ENCODE measurements at regions not wholly inside any gene's neighbourhood (a gene's known extent, or its start where the extent isn't known, plus 50 kb on each side); places are given as distances from the start of the nearest gene placed in this dataset.

- H3K4me3 Mint-ChIP-seq, result no peak overlapping the region
- Histone ChIP-seq H3K27ac (ENCODE audit: low read length) (no peak overlapping the region), H3K27me3 (ENCODE audit: control insufficient read depth, insufficient read depth, low read length) (no peaks in the 10 kb centered on the region), H3K9me3 (ENCODE audit: control insufficient read depth, insufficient read depth, low read length) (no peaks in the 10 kb centered on the region), H3K36me3 (ENCODE audit: control insufficient read depth, insufficient read depth, low read length) (no peaks in the 10 kb centered on the region), H3K4me3 (ENCODE audit: low read length) (no peak overlapping the region), H3K4me1 (ENCODE audit: control insufficient read depth, insufficient read depth, low read length) (no peaks in the 10 kb centered on the region)
- H3K27ac Mint-ChIP-seq, result no peak overlapping the region
- no peaks in the 10 kb centered on the region for H3K36me3 Mint-ChIP-seq
- no peak for TF ChIP-seq CTCF (IDR thresholded peaks at IDR 0.05)
- no peak for DNase-seq
- WGBS (ENCODE audit: insufficient coverage), result 75% methylated on average over 10 of the region's 14 CpGs
- no peak for ATAC-seq
- peaks cover 2 to 13% of the 10 kb centered on the region in 2 donors for H3K27me3 Mint-ChIP-seq (ENCODE audit: low read depth in 2 of 2)
- intact Hi-C loops (cut with micrococcal nuclease), result no loop called here
- H3K4me1 Mint-ChIP-seq, result no peaks in the 10 kb centered on the region
- no peaks in the 10 kb centered on the region for H3K9me3 Mint-ChIP-seq
Observed at GRCh38 chrX:39519566-39520301, 578.0 kb downstream of the BCOR start.

GRCh38 chrX:39525758-39526157 is 572.0 kb downstream of the BCOR start:
- H3K4me3 ChIP-seq (ENCODE audit: low read length), result no peak overlapping the region
- H3K27me3 ChIP-seq (ENCODE audit: control insufficient read depth, insufficient read depth, low read length), result no peaks in the 10 kb centered on the region
- no peaks in the 10 kb centered on the region for H3K9me3 ChIP-seq (ENCODE audit: control insufficient read depth, insufficient read depth, low read length)
- no peaks in the 10 kb centered on the region for H3K36me3 ChIP-seq (ENCODE audit: control insufficient read depth, insufficient read depth, low read length)
- Mint-ChIP-seq H3K27ac (no peak overlapping the region), H3K36me3 (no peaks in the 10 kb centered on the region), H3K27me3 (ENCODE audit: low read depth in 2 of 2) (peaks cover 6% of the 10 kb centered on the region in 2 donors), H3K9me3 (no peaks in the 10 kb centered on the region), H3K4me1 (no peaks in the 10 kb centered on the region), H3K4me3 (no peak overlapping the region)
- no peak for DNase-seq
- H3K4me1 ChIP-seq (ENCODE audit: control insufficient read depth, insufficient read depth, low read length), result no peaks in the 10 kb centered on the region
- no peak for ATAC-seq
- intact Hi-C loops (cut with micrococcal nuclease), result no loop called here
- no peak for TF ChIP-seq CTCF (IDR thresholded peaks at IDR 0.05)
- H3K27ac ChIP-seq (ENCODE audit: low read length), result no peak overlapping the region
- WGBS (ENCODE audit: insufficient coverage), result 88% methylated on average over 1 of the region's 3 CpGs

GRCh38 chrX:39527025-39527424 is 570.7 kb downstream of the BCOR start:
- Mint-ChIP-seq H3K9me3 (no peaks in the 10 kb centered on the region), H3K4me1 (no peaks in the 10 kb centered on the region), H3K4me3 (no peak overlapping the region), H3K36me3 (no peaks in the 10 kb centered on the region), H3K27me3 (ENCODE audit: low read depth in 2 of 2) (peaks cover 0 to 6% of the 10 kb centered on the region in 2 donors), H3K27ac (no peak overlapping the region)
- H3K36me3 ChIP-seq (ENCODE audit: control insufficient read depth, insufficient read depth, low read length), result no peaks in the 10 kb centered on the region
- no peaks in the 10 kb centered on the region for H3K4me1 ChIP-seq (ENCODE audit: control insufficient read depth, insufficient read depth, low read length)
- 87% methylated on average over 1 of the region's 3 CpGs for WGBS (ENCODE audit: insufficient coverage)
- intact Hi-C loops (cut with micrococcal nuclease), result no loop called here
- no peaks in the 10 kb centered on the region for H3K9me3 ChIP-seq (ENCODE audit: control insufficient read depth, insufficient read depth, low read length)
- no peak overlapping the region for H3K27ac ChIP-seq (ENCODE audit: low read length)
- no peak for TF ChIP-seq CTCF (IDR thresholded peaks at IDR 0.05)
- no peak overlapping the region for H3K4me3 ChIP-seq (ENCODE audit: low read length)
- H3K27me3 ChIP-seq (ENCODE audit: control insufficient read depth, insufficient read depth, low read length), result no peaks in the 10 kb centered on the region
- DNase-seq (no peak), ATAC-seq (no peak)

Data from natural killer cell (primary cell).